GM12875 (cell line): ENCODE measurements at regions not wholly inside any gene's neighbourhood (a gene's known extent, or its start where the extent isn't known, plus 50 kb on each side); places are given as distances from the start of the nearest gene placed in this dataset.
"Not testable (repeated sequence)": the region's sequence is repeated elsewhere in the genome, so short reads cannot be mapped to it uniquely, and the experiment has no call there.

Experiments
- H3K4me3 ChIP-seq: one replicate; pipeline ENCODE4 v1.5.1; 2011; ENCODE audit warnings: low read depth, low read length, control low read depth
- CTCF ChIP-seq: IDR thresholded peaks from 2 replicates; pipeline ENCODE4 v1.5.1; 2011; ENCODE audit warnings: low read depth, mild to moderate bottlenecking, control low read depth, inconsistent platforms, low read length, moderate library complexity, borderline replicate concordance; ENCODE audit not compliant: insufficient read depth

GRCh38 chr4:181855307-181855706, 387.9 kb upstream of the TENM3 start:
- H3K4me3 ChIP-seq, result no peak overlapping the region
- no peak for TF ChIP-seq CTCF

- not testable (repeated sequence) for H3K4me3 ChIP-seq
Observed at GRCh38 chr4:181857471-181857870, 385.7 kb upstream of the TENM3 start.

GRCh38 chr4:181858741-181859140, 384.5 kb upstream of the TENM3 start:
- no peak overlapping the region for H3K4me3 ChIP-seq
- no peak for TF ChIP-seq CTCF

- no peak overlapping the region for H3K4me3 ChIP-seq
- TF ChIP-seq CTCF, result no peak
Observed at GRCh38 chr4:181859439-181859838, 383.8 kb upstream of the TENM3 start.

- no peak overlapping the region for H3K4me3 ChIP-seq
- TF ChIP-seq CTCF, result no peak
Observed at GRCh38 chr4:181860157-181860556, 383.0 kb upstream of the TENM3 start.

GRCh38 chr4:181860668-181861067, 382.5 kb upstream of the TENM3 start:
- no peak overlapping the region for H3K4me3 ChIP-seq
- TF ChIP-seq CTCF, result no peak

GRCh38 chr4:181863856-181864255, 379.3 kb upstream of the TENM3 start:
- no peak overlapping the region for H3K4me3 ChIP-seq
- no peak for TF ChIP-seq CTCF

GRCh38 chr4:181870326-181870725, 372.9 kb upstream of the TENM3 start:
- TF ChIP-seq CTCF, result no peak
- H3K4me3 ChIP-seq, result no peak overlapping the region
